CD4-positive, alpha-beta T cell (primary cell): ENCODE measurements at regions not wholly inside any gene's neighbourhood (a gene's known extent, or its start where the extent isn't known, plus 50 kb on each side); places are given as distances from the start of the nearest gene placed in this dataset.

ENCODE experiments used
- ATAC-seq: fragments of 200-7000 bp; cut with Tn5 transposase; one replicate; pipeline ENCODE4 v1.10.0; 2022; ENCODE audit warnings: mild to moderate bottlenecking; ENCODE audit not compliant: poor library complexity
- CTCF ChIA-PET: fragments of 350-600 bp; sonication (Branson Sonifier 250); formaldehyde crosslinking; loops from one replicate; lab custom pipeline; 2021; ENCODE audit warnings: antibody characterized with exemption, inconsistent platforms; lab: Charles Lee
- POLR2A ChIA-PET: fragments of 350-600 bp; sonication (Branson Sonifier 250); formaldehyde crosslinking; loops from one replicate; lab custom pipeline; 2021; ENCODE audit warnings: antibody characterized with exemption, inconsistent platforms; lab: Charles Lee
- DNase-seq, 14 experiments: peaks; one replicate each; pipeline ENCODE4 v3.0.0-alpha.2; 2013 to 2020; ENCODE audit warnings: mixed read lengths in 2 of 14
- H3K27ac ChIP-seq, 2 donors: one replicate each; pipeline versions ENCODE4 v1.5.1 to v1.7.0; 2013; ENCODE audit warnings: low read length in 2 of 2, low read depth in 1 of 2, mild to moderate bottlenecking in 1 of 2
- H3K27me3 ChIP-seq, 2 experiments: 1 replicate in 1 of 2; 2 replicates in 1 of 2; pipeline versions ENCODE4 v1.6.1 to v1.7.0; 2013; ENCODE audit warnings: low read length in 2 of 2, control low read depth in 1 of 2, mild to moderate bottlenecking in 1 of 2, moderate library complexity in 1 of 2; ENCODE audit not compliant: insufficient read depth in 2 of 2, control insufficient read depth in 1 of 2
- H3K36me3 ChIP-seq: one replicate; pipeline ENCODE4 v1.6.1; 2013; ENCODE audit warnings: low read length, control low read depth; ENCODE audit not compliant: insufficient read depth
- H3K4me1 ChIP-seq: one replicate; pipeline ENCODE4 v1.6.1; 2013; ENCODE audit warnings: low read length, control low read depth; ENCODE audit not compliant: insufficient read depth
- H3K4me3 ChIP-seq: one replicate; pipeline ENCODE4 v1.5.1; 2013; ENCODE audit warnings: mild to moderate bottlenecking, low read length, moderate library complexity
- H3K9me3 ChIP-seq, 2 experiments: 1 replicate in 1 of 2; 2 replicates in 1 of 2; pipeline versions ENCODE4 v1.6.1 to v1.7.0; 2013; ENCODE audit warnings: low read length in 2 of 2, mild to moderate bottlenecking in 2 of 2, control low read depth in 1 of 2, moderate library complexity in 1 of 2; ENCODE audit not compliant: control insufficient read depth in 1 of 2, insufficient read depth in 1 of 2
- H3K27ac Mint-ChIP-seq: one replicate; pipeline ENCODE4 v1.8.0; 2020; ENCODE audit warnings: mixed read lengths
- H3K27me3 Mint-ChIP-seq: one replicate; pipeline ENCODE4 v1.8.0; 2021; ENCODE audit warnings: mixed read lengths
- H3K36me3 Mint-ChIP-seq: one replicate; pipeline ENCODE4 v1.8.0; 2021; ENCODE audit warnings: low read depth, mixed read lengths
- H3K4me1 Mint-ChIP-seq: one replicate; pipeline ENCODE4 v1.8.0; 2021; ENCODE audit warnings: low read depth, mixed read lengths
- H3K4me3 Mint-ChIP-seq: one replicate; pipeline ENCODE4 v1.8.0; 2020; ENCODE audit warnings: mild to moderate bottlenecking, mixed read lengths
- H3K9me3 Mint-ChIP-seq: one replicate; pipeline ENCODE4 v1.8.0; 2020; ENCODE audit warnings: mixed read lengths
- CTCF ChIP-seq: fragments of 200-600 bp; IDR thresholded peaks from one replicate; pipeline ENCODE4 v1.8.0; 2022; ENCODE audit warnings: antibody characterized with exemption, mild to moderate bottlenecking
- intact Hi-C, 2 experiments: fragments of 100-400 bp; cut with DNase I in 1 of 2; cut with micrococcal nuclease in 1 of 2; formaldehyde crosslinking; loops; one replicate each; pipeline versions ENCODE4 v1.15.1 to v1.9.0; 2023 to 2025; cut with DNase I, micrococcal nuclease

DNA sequence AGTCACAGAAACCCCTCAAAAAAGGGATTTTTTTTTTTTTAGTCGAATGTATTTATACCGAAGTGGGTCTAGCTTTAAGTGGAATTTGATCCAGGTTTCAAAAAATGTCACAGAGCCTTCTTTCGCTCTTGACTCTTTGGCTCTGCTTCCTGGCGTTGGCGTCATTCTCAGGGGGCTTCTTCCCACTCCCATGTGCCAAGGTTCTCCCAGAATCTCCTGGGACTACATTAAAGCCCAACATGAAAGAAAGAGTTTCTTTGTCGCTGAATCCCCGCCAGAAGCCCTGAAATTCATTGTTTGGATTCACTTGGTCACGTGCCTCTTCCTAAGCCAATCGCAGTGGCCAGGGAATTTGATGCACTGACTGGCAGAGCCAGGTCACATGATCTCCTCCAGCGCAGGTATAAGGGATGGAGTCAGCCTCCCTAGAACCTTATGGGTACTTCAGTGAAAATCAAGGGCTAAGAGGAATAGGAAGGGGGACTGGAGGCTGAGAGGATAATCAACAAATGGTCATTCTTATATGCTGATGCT lies 101.2 kb downstream of the RPS24 start:
- peaks cover 5% of the 10 kb centered on the region for H3K27me3 Mint-ChIP-seq
- ATAC-seq (no peak), DNase-seq (no peak)
- H3K4me3 Mint-ChIP-seq: no peak overlapping the region
- no peaks in the 10 kb centered on the region for H3K27me3 ChIP-seq
- H3K4me3 ChIP-seq: no peak overlapping the region
- H3K27ac Mint-ChIP-seq: no peak overlapping the region
- no peaks in the 10 kb centered on the region for H3K36me3 ChIP-seq
- ChIA-PET POLR2A (no interaction called here), CTCF (no interaction called here)
- no peak overlapping the region for H3K27ac ChIP-seq
- no peaks in the 10 kb centered on the region for H3K9me3 Mint-ChIP-seq
- TF ChIP-seq CTCF: no peak
- H3K4me1 Mint-ChIP-seq: no peaks in the 10 kb centered on the region
- intact Hi-C loops: no loop called here
- H3K36me3 Mint-ChIP-seq: no peaks in the 10 kb centered on the region
- peaks cover 0 to 6% of the 10 kb centered on the region in 2 experiments for H3K9me3 ChIP-seq
- no peaks in the 10 kb centered on the region for H3K4me1 ChIP-seq

DNA sequence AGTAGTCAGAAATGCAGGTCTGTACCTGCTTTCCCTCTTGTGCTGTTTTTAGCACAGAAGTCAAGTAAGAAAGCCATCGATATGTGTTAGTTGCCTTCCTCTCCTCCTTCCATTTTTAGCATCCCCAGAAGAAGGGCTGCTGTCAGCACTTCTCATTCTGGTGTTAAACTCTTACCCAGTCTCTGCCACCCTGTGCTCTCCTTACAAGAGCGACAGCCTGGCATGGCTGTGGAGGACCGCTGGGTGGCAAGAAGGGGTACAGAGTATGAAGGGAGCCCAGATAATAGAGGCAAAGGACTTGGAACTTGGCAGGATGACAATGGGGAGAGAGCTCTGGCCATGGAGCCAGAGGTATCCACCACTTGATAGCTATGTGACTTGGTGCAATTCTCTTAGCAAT lies 103.5 kb downstream of the RPS24 start:
- Histone ChIP-seq H3K27me3 (no peaks in the 10 kb centered on the region), H3K4me1 (no peaks in the 10 kb centered on the region), H3K4me3 (no peak overlapping the region), H3K27ac (no peak overlapping the region), H3K36me3 (no peaks in the 10 kb centered on the region), H3K9me3 (peaks cover 0 to 6% of the 10 kb centered on the region in 2 experiments)
- POLR2A ChIA-PET: no interaction called here
- no peaks in the 10 kb centered on the region for H3K9me3 Mint-ChIP-seq
- H3K27ac Mint-ChIP-seq: no peak overlapping the region
- H3K27me3 Mint-ChIP-seq: peaks cover 12% of the 10 kb centered on the region
- no peak for ATAC-seq
- no peaks in the 10 kb centered on the region for H3K36me3 Mint-ChIP-seq
- CTCF ChIA-PET: no interaction called here
- DNase-seq: no peak
- no peak for TF ChIP-seq CTCF
- H3K4me1 Mint-ChIP-seq: no peaks in the 10 kb centered on the region
- intact Hi-C loops: no loop called here
- H3K4me3 Mint-ChIP-seq: no peak overlapping the region

DNA sequence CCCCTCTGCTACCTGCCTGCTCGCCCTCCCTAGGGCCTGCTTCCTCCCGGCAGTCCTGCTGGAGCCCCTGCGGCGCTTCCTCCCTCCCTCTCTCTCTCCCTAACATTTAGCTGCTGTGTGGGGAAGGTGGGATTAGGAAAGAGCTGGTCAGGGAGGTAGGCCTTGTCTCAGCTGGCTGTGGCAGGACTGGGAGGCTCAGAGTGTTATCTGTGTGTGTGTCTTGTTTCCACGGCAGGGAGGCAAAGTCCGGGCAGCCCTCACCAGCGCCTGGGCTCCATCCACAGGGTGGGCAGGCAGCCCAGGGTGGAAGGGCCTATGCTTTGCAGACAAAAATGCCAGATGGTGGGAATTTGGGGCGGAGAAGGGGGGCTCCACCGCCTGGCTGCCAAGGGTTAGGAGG lies 105.7 kb downstream of the RPS24 start:
- no peaks in the 10 kb centered on the region for H3K36me3 Mint-ChIP-seq
- H3K27ac ChIP-seq: no peak overlapping the region
- intact Hi-C loops: no loop called here
- H3K4me1 ChIP-seq: no peaks in the 10 kb centered on the region
- H3K9me3 Mint-ChIP-seq: no peaks in the 10 kb centered on the region
- H3K27me3 ChIP-seq: no peaks in the 10 kb centered on the region
- H3K27me3 Mint-ChIP-seq: peaks cover 27% of the 10 kb centered on the region
- peaks cover 0 to 6% of the 10 kb centered on the region in 2 experiments for H3K9me3 ChIP-seq
- no peaks in the 10 kb centered on the region for H3K4me1 Mint-ChIP-seq
- ChIA-PET CTCF (no interaction called here), POLR2A (no interaction called here)
- no peak overlapping the region for H3K27ac Mint-ChIP-seq
- DNase-seq (no peak), ATAC-seq (no peak)
- H3K4me3 Mint-ChIP-seq: no peak overlapping the region
- no peak overlapping the region for H3K4me3 ChIP-seq
- no peaks in the 10 kb centered on the region for H3K36me3 ChIP-seq
- TF ChIP-seq CTCF: no peak
